Hepatocyte (in vitro differentiated cells): ENCODE measurements at regions not wholly inside any gene's neighbourhood (a gene's known extent, or its start where the extent isn't known, plus 50 kb on each side); places are given as distances from the start of the nearest gene placed in this dataset.

Source experiments
- DNase-seq: peaks from one replicate; pipeline ENCODE4 v3.0.0-alpha.2; 2016; ENCODE audit warnings: low spot score
- H2AFZ ChIP-seq: fragments of 200-600 bp; sonication (generic); 2 replicates; pipeline ENCODE4 v1.6.0; 2016; ENCODE audit warnings: antibody characterized with exemption, mild to moderate bottlenecking
- H3K27ac ChIP-seq: fragments of 200-600 bp; sonication (generic); 2 replicates; pipeline ENCODE4 v1.5.1; 2016; ENCODE audit warnings: mild to moderate bottlenecking
- H3K27me3 ChIP-seq: fragments of 200-600 bp; sonication (generic); 2 replicates; pipeline ENCODE4 v1.6.1; 2016
- H3K36me3 ChIP-seq: fragments of 200-600 bp; sonication (generic); replicated peaks from 2 replicates; pipeline ENCODE4 v1.5.1; 2016; ENCODE audit warnings: low read depth; ENCODE audit not compliant: insufficient read depth
- H3K4me1 ChIP-seq: fragments of 200-600 bp; sonication (generic); 2 replicates; pipeline ENCODE4 v1.5.1; 2016; ENCODE audit warnings: mild to moderate bottlenecking, moderate library complexity; ENCODE audit not compliant: insufficient read depth
- H3K4me2 ChIP-seq: fragments of 200-600 bp; sonication (generic); 2 replicates; pipeline ENCODE4 v1.6.0; 2016
- H3K4me3 ChIP-seq: fragments of 200-600 bp; sonication (generic); 2 replicates; pipeline ENCODE4 v1.5.1; 2016; ENCODE audit warnings: mild to moderate bottlenecking
- H3K79me2 ChIP-seq: fragments of 200-600 bp; sonication (generic); 2 replicates; pipeline ENCODE4 v1.6.0; 2017; ENCODE audit warnings: mild to moderate bottlenecking
- H3K9me2 ChIP-seq: fragments of 200-600 bp; sonication (generic); replicated peaks from 2 replicates; pipeline ENCODE4 v1.6.0; 2017; ENCODE audit warnings: mild to moderate bottlenecking; ENCODE audit not compliant: insufficient read depth
- H3K9me3 ChIP-seq: fragments of 200-600 bp; sonication (generic); 2 replicates; pipeline ENCODE4 v1.5.1; 2016; ENCODE audit warnings: low read depth, mild to moderate bottlenecking
- H4K20me1 ChIP-seq: fragments of 200-600 bp; sonication (generic); 2 replicates; pipeline ENCODE4 v1.6.0; 2016; ENCODE audit warnings: mild to moderate bottlenecking; ENCODE audit not compliant: insufficient read depth, poor library complexity, severe bottlenecking
- CTCF ChIP-seq: fragments of 200-600 bp; sonication (generic); IDR thresholded peaks from 2 replicates; pipeline ENCODE4 v1.5.1; 2016; ENCODE audit warnings: antibody characterized with exemption, mild to moderate bottlenecking; ENCODE audit not compliant: poor library complexity
- EZH2 ChIP-seq: fragments of 200-600 bp; sonication (generic); IDR thresholded peaks from 2 replicates; pipeline ENCODE4 v1.6.1; 2016; ENCODE audit warnings: antibody characterized with exemption, mild to moderate bottlenecking, borderline replicate concordance
- EZH2phosphoT487 ChIP-seq: fragments of 200-600 bp; sonication (generic); IDR thresholded peaks from one replicate; pipeline ENCODE4 v1.6.1; 2018; ENCODE audit warnings: antibody characterized with exemption, mild to moderate bottlenecking, low read depth, moderate library complexity; ENCODE audit not compliant: unreplicated experiment, severe bottlenecking
- WGBS: methylation state at CpG from one replicate; pipeline ENCODE4 v1.1.6; 2016; ENCODE audit warnings: low lambda C conversion rate; ENCODE audit errors: missing lambda C conversion rate; 5-methylcytosine and 5-hydroxymethylcytosine counted together

GRCh38 chr6:22028403-22029090 is 268.3 kb downstream of the PRL start:
- H2AFZ ChIP-seq = no peak overlapping the region
- no peaks in the 10 kb centered on the region for H3K79me2 ChIP-seq
- no peak overlapping the region for H3K4me2 ChIP-seq
- H3K27ac ChIP-seq = no peak overlapping the region
- 95% methylated on average over 7 of the region's 7 CpGs for WGBS
- H3K4me3 ChIP-seq = no peak overlapping the region
- H3K9me3 ChIP-seq = no peaks in the 10 kb centered on the region
- TF ChIP-seq CTCF (no peak), EZH2 (no peak), EZH2phosphoT487 (no peak)
- peaks cover 15% of the 10 kb centered on the region for H3K4me1 ChIP-seq
- H3K36me3 ChIP-seq = no peaks in the 10 kb centered on the region
- no peaks in the 10 kb centered on the region for H3K9me2 ChIP-seq
- no peaks in the 10 kb centered on the region for H3K27me3 ChIP-seq
- H4K20me1 ChIP-seq = no peaks in the 10 kb centered on the region
- DNase-seq = no peak

- Histone ChIP-seq H2AFZ (no peak overlapping the region), H3K4me1 (peaks cover 15% of the 10 kb centered on the region), H3K4me3 (no peak overlapping the region), H3K4me2 (no peak overlapping the region), H3K9me2 (no peaks in the 10 kb centered on the region), H3K9me3 (no peaks in the 10 kb centered on the region), H3K27me3 (no peaks in the 10 kb centered on the region), H4K20me1 (no peaks in the 10 kb centered on the region), H3K27ac (peak overlapping the region; percentile 44), H3K79me2 (no peaks in the 10 kb centered on the region), H3K36me3 (no peaks in the 10 kb centered on the region)
- 66% methylated on average over 2 of the region's 2 CpGs for WGBS
- no peak for DNase-seq
- TF ChIP-seq CTCF = no peak
- no peak for TF ChIP-seq EZH2phosphoT487
- no peak for TF ChIP-seq EZH2
These were observed 267.7 kb downstream of the PRL start for GRCh38 chr6:22029171-22029570.

- H4K20me1 ChIP-seq = no peaks in the 10 kb centered on the region
- peaks cover 13% of the 10 kb centered on the region for H3K4me1 ChIP-seq
- H3K27me3 ChIP-seq = no peaks in the 10 kb centered on the region
- H3K36me3 ChIP-seq = no peaks in the 10 kb centered on the region
- H3K9me2 ChIP-seq = no peaks in the 10 kb centered on the region
- no peak overlapping the region for H2AFZ ChIP-seq
- no peak overlapping the region for H3K4me2 ChIP-seq
- WGBS = 87% methylated on average over 6 of the region's 6 CpGs
- no peaks in the 10 kb centered on the region for H3K79me2 ChIP-seq
- no peak for DNase-seq
- TF ChIP-seq EZH2 (no peak), EZH2phosphoT487 (no peak), CTCF (no peak)
- no peak overlapping the region for H3K4me3 ChIP-seq
- no peaks in the 10 kb centered on the region for H3K9me3 ChIP-seq
- no peak overlapping the region for H3K27ac ChIP-seq
These were observed 265.9 kb downstream of the PRL start for GRCh38 chr6:22030730-22031619.
